WTC11 (cell line): ENCODE measurements at regions not wholly inside any gene's neighbourhood (a gene's known extent, or its start where the extent isn't known, plus 50 kb on each side); places are given as distances from the start of the nearest gene placed in this dataset.

Experiments
- ATAC-seq: fragments of 200-7000 bp; cut with Tn5 transposase; 2 replicates; pipeline ENCODE4 v1.10.0; 2021; ENCODE audit warnings: mild to moderate bottlenecking, moderate library complexity
- CTCF ChIA-PET: fragments of 300-600 bp; sonication (Branson Sonifier 250); formaldehyde crosslinking; loops from one replicate; lab custom pipeline; 2021; ENCODE audit warnings: antibody characterized with exemption; lab: Charles Lee
- POLR2A ChIA-PET: fragments of 350-600 bp; sonication (Branson Sonifier 250); formaldehyde crosslinking; loops from one replicate; lab custom pipeline; 2021; ENCODE audit warnings: antibody characterized with exemption; lab: Charles Lee
- DNase-seq: peaks from one replicate; pipeline ENCODE4 v3.0.0; 2021; ENCODE audit warnings: low spot score
- H3K27ac Mint-ChIP-seq: 2 replicates; pipeline ENCODE4 v1.8.0; 2021; ENCODE audit warnings: mixed read lengths
- H3K27me3 Mint-ChIP-seq: 2 replicates; pipeline ENCODE4 v1.8.0; 2021; ENCODE audit warnings: low read depth, mild to moderate bottlenecking, moderate library complexity, mixed read lengths
- H3K36me3 Mint-ChIP-seq: 2 replicates; pipeline ENCODE4 v1.8.0; 2021; ENCODE audit warnings: mixed read lengths
- H3K4me1 Mint-ChIP-seq: 2 replicates; pipeline ENCODE4 v1.8.0; 2022; ENCODE audit warnings: mixed read lengths
- H3K4me3 Mint-ChIP-seq: 2 replicates; pipeline ENCODE4 v1.8.0; 2021; ENCODE audit warnings: mild to moderate bottlenecking, moderate library complexity, mixed read lengths
- H3K9me3 Mint-ChIP-seq: 2 replicates; pipeline ENCODE4 v1.8.0; 2021; ENCODE audit warnings: mixed read lengths
- ATF1 ChIP-seq: sonication (generic); formaldehyde crosslinking; IDR thresholded peaks from 2 replicates; pipeline ENCODE4 v1.8.1; 2023; ENCODE audit warnings: mild to moderate bottlenecking, moderate library complexity, missing genetic modification reagents
- CREM ChIP-seq: sonication (generic); formaldehyde crosslinking; IDR thresholded peaks from 2 replicates; pipeline ENCODE4 v1.8.1; 2022; ENCODE audit warnings: mild to moderate bottlenecking, missing genetic modification reagents, moderate library complexity
- FOXP1 ChIP-seq: sonication (generic); formaldehyde crosslinking; IDR thresholded peaks from 2 replicates; pipeline ENCODE4 v1.8.0; 2022; ENCODE audit warnings: missing genetic modification reagents, mild to moderate bottlenecking, moderate library complexity, borderline replicate concordance
- GRHL2 ChIP-seq: fragments of 250-450 bp; sonication (Bioruptor Pico); IDR thresholded peaks from 2 replicates; pipeline ENCODE4 v1.8.0; 2022; ENCODE audit warnings: mild to moderate bottlenecking, moderate library complexity; ENCODE audit not compliant: insufficient replicate concordance, severe bottlenecking
- JAZF1 ChIP-seq: fragments of 250-450 bp; sonication (Bioruptor Pico); IDR thresholded peaks from 2 replicates; pipeline ENCODE4 v1.9.0; 2021; ENCODE audit warnings: moderate library complexity, mild to moderate bottlenecking, inconsistent platforms
- MYBL2 ChIP-seq: sonication (generic); formaldehyde crosslinking; IDR thresholded peaks from 2 replicates; pipeline ENCODE4 v1.8.1; 2023; ENCODE audit warnings: mild to moderate bottlenecking, moderate library complexity, missing genetic modification reagents
- NFE2L1 ChIP-seq: sonication (generic); formaldehyde crosslinking; IDR thresholded peaks from 2 replicates; pipeline ENCODE4 v1.8.1; 2023; ENCODE audit warnings: missing genetic modification reagents
- SOX15 ChIP-seq: fragments of 250-450 bp; sonication (Bioruptor Pico); IDR thresholded peaks from 2 replicates; pipeline ENCODE4 v1.9.0; 2021; ENCODE audit warnings: mild to moderate bottlenecking
- TP53 ChIP-seq: sonication (generic); formaldehyde crosslinking; IDR thresholded peaks from 2 replicates; pipeline ENCODE4 v1.8.1; 2023; ENCODE audit warnings: mild to moderate bottlenecking, missing genetic modification reagents
- ZBTB21 ChIP-seq: sonication (generic); formaldehyde crosslinking; IDR thresholded peaks from 2 replicates; pipeline ENCODE4 v1.8.1; 2023; ENCODE audit warnings: mild to moderate bottlenecking, missing genetic modification reagents, borderline replicate concordance
- ZNF138 ChIP-seq: sonication (generic); formaldehyde crosslinking; conservative IDR thresholded peaks from 2 replicates; pipeline ENCODE4 v1.8.1; 2022; ENCODE audit warnings: mild to moderate bottlenecking, moderate library complexity, missing genetic modification reagents
- ZNF396 ChIP-seq: fragments of 250-450 bp; sonication (Bioruptor Pico); IDR thresholded peaks from 2 replicates; pipeline ENCODE4 v1.8.0; 2021; ENCODE audit warnings: mild to moderate bottlenecking, moderate library complexity, borderline replicate concordance
- TF ChIP-seq, protein P1 (sequence below): sonication (generic); formaldehyde crosslinking; IDR thresholded peaks from 2 replicates; pipeline ENCODE4 v1.8.0; 2023; ENCODE audit warnings: missing genetic modification reagents, mild to moderate bottlenecking, borderline replicate concordance
- TF ChIP-seq, protein P2 (sequence below): sonication (generic); formaldehyde crosslinking; IDR thresholded peaks from 2 replicates; pipeline ENCODE4 v1.8.1; 2023; ENCODE audit warnings: mild to moderate bottlenecking, missing genetic modification reagents, moderate library complexity
- TF ChIP-seq, protein P3 (sequence below): sonication (generic); formaldehyde crosslinking; IDR thresholded peaks from 2 replicates; pipeline ENCODE4 v1.8.1; 2022; ENCODE audit warnings: low read depth, missing genetic modification reagents, borderline replicate concordance
- TF ChIP-seq, protein P4 (sequence below): sonication (generic); formaldehyde crosslinking; conservative IDR thresholded peaks from 2 replicates; pipeline ENCODE4 v1.8.1; 2022; ENCODE audit warnings: mild to moderate bottlenecking, missing genetic modification reagents
- TF ChIP-seq, protein P5 (sequence below): sonication (generic); formaldehyde crosslinking; IDR thresholded peaks from 2 replicates; pipeline ENCODE4 v1.8.1; 2022; ENCODE audit warnings: low read depth, mild to moderate bottlenecking, moderate library complexity, missing genetic modification reagents, borderline replicate concordance
- TF ChIP-seq, protein P6 (sequence below): sonication (generic); formaldehyde crosslinking; IDR thresholded peaks from 2 replicates; pipeline ENCODE4 v1.8.1; 2022; ENCODE audit warnings: mild to moderate bottlenecking, missing genetic modification reagents, moderate library complexity, borderline replicate concordance

DNA sequence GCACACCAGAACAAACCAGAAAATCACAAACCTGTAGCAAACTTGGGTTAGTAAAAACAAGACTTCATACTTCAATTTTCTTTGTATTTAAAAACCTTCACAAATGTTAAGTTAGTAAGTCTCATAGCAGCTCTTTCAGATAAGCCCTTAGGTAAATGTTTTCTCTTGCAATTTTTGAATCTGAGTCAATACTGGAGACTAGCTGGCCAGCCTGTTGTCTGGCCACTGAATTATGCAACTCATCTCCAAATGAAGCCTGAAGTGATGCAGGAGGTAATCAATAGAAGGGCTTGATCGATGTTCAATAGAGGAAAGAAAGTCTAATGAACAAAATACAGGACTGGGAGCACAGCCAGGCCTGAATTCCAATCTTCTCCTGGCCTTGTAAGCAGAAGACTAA is 465.2 kb downstream of the LRIG3 start:
- no peaks in the 10 kb centered on the region for H3K36me3 Mint-ChIP-seq
- ChIA-PET POLR2A (no interaction called here), CTCF (no interaction called here)
- no peak overlapping the region for H3K4me3 Mint-ChIP-seq
- H3K27me3 Mint-ChIP-seq: no peaks in the 10 kb centered on the region
- H3K27ac Mint-ChIP-seq: no peak overlapping the region
- peaks cover 19% of the 10 kb centered on the region for H3K4me1 Mint-ChIP-seq
- TF ChIP-seq, protein P1, sequence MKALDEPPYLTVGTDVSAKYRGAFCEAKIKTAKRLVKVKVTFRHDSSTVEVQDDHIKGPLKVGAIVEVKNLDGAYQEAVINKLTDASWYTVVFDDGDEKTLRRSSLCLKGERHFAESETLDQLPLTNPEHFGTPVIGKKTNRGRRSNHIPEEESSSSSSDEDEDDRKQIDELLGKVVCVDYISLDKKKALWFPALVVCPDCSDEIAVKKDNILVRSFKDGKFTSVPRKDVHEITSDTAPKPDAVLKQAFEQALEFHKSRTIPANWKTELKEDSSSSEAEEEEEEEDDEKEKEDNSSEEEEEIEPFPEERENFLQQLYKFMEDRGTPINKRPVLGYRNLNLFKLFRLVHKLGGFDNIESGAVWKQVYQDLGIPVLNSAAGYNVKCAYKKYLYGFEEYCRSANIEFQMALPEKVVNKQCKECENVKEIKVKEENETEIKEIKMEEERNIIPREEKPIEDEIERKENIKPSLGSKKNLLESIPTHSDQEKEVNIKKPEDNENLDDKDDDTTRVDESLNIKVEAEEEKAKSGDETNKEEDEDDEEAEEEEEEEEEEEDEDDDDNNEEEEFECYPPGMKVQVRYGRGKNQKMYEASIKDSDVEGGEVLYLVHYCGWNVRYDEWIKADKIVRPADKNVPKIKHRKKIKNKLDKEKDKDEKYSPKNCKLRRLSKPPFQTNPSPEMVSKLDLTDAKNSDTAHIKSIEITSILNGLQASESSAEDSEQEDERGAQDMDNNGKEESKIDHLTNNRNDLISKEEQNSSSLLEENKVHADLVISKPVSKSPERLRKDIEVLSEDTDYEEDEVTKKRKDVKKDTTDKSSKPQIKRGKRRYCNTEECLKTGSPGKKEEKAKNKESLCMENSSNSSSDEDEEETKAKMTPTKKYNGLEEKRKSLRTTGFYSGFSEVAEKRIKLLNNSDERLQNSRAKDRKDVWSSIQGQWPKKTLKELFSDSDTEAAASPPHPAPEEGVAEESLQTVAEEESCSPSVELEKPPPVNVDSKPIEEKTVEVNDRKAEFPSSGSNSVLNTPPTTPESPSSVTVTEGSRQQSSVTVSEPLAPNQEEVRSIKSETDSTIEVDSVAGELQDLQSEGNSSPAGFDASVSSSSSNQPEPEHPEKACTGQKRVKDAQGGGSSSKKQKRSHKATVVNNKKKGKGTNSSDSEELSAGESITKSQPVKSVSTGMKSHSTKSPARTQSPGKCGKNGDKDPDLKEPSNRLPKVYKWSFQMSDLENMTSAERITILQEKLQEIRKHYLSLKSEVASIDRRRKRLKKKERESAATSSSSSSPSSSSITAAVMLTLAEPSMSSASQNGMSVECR (CRISPR knock-in tag): no peak
- TF ChIP-seq ZBTB21 (CRISPR knock-in tag) (no peak), NFE2L1 (no peak)
- DNase-seq (no peak), ATAC-seq (no peak)
- no peaks in the 10 kb centered on the region for H3K9me3 Mint-ChIP-seq

DNA sequence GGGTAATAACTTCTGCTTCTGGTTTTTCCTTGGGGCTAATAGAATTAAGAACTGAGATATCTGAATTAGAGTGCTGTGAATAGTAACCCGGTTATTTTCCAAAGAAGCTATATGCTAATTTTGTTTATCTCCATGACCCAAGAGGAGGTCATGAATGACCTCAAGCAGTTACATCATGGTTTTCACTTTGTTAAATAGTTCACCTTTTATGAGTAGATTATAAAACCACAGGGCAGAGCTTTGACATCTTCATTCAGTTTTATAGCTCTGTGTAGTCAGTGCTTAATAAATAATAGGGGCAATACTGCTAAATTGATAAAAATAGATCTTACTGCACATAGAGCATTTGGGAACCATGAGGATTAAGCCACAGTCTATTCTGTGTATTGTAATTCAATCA is 462.2 kb downstream of the LRIG3 start:
- DNase-seq: no peak
- ChIA-PET CTCF (no interaction called here), POLR2A (no interaction called here)
- Mint-ChIP-seq H3K4me1 (peaks cover 3% of the 10 kb centered on the region; the same call in 1 of the 2 replicates), H3K4me3 (no peak overlapping the region), H3K27me3 (no peaks in the 10 kb centered on the region), H3K36me3 (no peaks in the 10 kb centered on the region), H3K27ac (no peak overlapping the region), H3K9me3 (no peaks in the 10 kb centered on the region)
- no peak for ATAC-seq
- TF ChIP-seq SOX15: no peak
- no peak for TF ChIP-seq ZNF396 (CRISPR knock-in tag)
- no peak for TF ChIP-seq ZNF138 (CRISPR knock-in tag)
- TF ChIP-seq FOXP1: no peak
- TF ChIP-seq JAZF1 (CRISPR knock-in tag): no peak
- TF ChIP-seq ATF1 (CRISPR knock-in tag): no peak
- TF ChIP-seq, protein P2, sequence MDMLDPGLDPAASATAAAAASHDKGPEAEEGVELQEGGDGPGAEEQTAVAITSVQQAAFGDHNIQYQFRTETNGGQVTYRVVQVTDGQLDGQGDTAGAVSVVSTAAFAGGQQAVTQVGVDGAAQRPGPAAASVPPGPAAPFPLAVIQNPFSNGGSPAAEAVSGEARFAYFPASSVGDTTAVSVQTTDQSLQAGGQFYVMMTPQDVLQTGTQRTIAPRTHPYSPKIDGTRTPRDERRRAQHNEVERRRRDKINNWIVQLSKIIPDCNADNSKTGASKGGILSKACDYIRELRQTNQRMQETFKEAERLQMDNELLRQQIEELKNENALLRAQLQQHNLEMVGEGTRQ (CRISPR knock-in tag): no peak
- TF ChIP-seq, protein P3, sequence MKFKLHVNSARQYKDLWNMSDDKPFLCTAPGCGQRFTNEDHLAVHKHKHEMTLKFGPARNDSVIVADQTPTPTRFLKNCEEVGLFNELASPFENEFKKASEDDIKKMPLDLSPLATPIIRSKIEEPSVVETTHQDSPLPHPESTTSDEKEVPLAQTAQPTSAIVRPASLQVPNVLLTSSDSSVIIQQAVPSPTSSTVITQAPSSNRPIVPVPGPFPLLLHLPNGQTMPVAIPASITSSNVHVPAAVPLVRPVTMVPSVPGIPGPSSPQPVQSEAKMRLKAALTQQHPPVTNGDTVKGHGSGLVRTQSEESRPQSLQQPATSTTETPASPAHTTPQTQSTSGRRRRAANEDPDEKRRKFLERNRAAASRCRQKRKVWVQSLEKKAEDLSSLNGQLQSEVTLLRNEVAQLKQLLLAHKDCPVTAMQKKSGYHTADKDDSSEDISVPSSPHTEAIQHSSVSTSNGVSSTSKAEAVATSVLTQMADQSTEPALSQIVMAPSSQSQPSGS (CRISPR knock-in tag): no peak
- TF ChIP-seq GRHL2: no peak
- TF ChIP-seq, protein P4, sequence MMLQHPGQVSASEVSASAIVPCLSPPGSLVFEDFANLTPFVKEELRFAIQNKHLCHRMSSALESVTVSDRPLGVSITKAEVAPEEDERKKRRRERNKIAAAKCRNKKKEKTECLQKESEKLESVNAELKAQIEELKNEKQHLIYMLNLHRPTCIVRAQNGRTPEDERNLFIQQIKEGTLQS (CRISPR knock-in tag): no peak
- TF ChIP-seq TP53: no peak
- no peak for TF ChIP-seq MYBL2 (CRISPR knock-in tag)
- TF ChIP-seq, protein P5, sequence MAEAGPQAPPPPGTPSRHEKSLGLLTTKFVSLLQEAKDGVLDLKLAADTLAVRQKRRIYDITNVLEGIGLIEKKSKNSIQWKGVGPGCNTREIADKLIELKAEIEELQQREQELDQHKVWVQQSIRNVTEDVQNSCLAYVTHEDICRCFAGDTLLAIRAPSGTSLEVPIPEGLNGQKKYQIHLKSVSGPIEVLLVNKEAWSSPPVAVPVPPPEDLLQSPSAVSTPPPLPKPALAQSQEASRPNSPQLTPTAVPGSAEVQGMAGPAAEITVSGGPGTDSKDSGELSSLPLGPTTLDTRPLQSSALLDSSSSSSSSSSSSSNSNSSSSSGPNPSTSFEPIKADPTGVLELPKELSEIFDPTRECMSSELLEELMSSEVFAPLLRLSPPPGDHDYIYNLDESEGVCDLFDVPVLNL: no peak
- TF ChIP-seq, protein P6, sequence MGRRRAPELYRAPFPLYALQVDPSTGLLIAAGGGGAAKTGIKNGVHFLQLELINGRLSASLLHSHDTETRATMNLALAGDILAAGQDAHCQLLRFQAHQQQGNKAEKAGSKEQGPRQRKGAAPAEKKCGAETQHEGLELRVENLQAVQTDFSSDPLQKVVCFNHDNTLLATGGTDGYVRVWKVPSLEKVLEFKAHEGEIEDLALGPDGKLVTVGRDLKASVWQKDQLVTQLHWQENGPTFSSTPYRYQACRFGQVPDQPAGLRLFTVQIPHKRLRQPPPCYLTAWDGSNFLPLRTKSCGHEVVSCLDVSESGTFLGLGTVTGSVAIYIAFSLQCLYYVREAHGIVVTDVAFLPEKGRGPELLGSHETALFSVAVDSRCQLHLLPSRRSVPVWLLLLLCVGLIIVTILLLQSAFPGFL: no peak
- TF ChIP-seq CREM (CRISPR knock-in tag): no peak
